ENCODE measurements at regions not wholly inside any gene's neighbourhood (a gene's known extent, or its start where the extent isn't known, plus 50 kb on each side); places are given as distances from the start of the nearest gene placed in this dataset.

DNA sequence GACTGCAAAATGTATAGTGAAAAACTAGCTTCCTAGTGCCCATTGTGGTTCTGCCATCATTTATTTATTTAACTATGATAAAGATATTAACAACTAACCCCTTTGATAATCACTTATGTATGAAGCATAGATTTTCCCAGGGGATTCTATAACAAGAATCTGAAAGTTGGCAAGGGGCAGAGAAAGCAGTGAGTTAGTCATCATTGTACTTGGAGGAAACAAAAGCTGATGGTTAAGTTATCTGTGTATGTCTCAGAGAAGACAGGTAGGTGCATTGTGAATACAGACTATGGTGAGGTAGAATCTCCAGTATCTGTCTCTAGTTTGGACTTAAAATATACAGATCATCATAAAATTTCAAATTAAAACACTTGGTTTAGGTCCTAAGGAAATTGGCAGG is 2159.1 kb upstream of the CELF4 start:
- TF ChIP-seq ZNF274 (IDR thresholded peaks at IDR 0.05; ENCODE audit: low read depth, low read length) (no peak), YY1 (IDR thresholded peaks at IDR 0.05; ENCODE audit: insufficient read depth, insufficient read length) (no peak), SUZ12 (IDR thresholded peaks at IDR 0.05; ENCODE audit: extremely low read depth, insufficient read depth, insufficient read length) (no peak)
- H3K36me3 ChIP-seq (ENCODE audit: insufficient read depth, insufficient read length, low read length), result no peaks in the 10 kb centered on the region
- no peak overlapping the region for H3K4me3 ChIP-seq (ENCODE audit: insufficient read length, low read depth)
- H3K4me1 ChIP-seq (ENCODE audit: insufficient read depth, insufficient read length), result no peaks in the 10 kb centered on the region
- no peak for DNase-seq (ENCODE audit: low read depth, low spot score)
- no peaks in the 10 kb centered on the region for H3K9me3 ChIP-seq (ENCODE audit: insufficient read depth, low read length)
- H3K27me3 ChIP-seq (ENCODE audit: insufficient read depth, insufficient read length), result no peaks in the 10 kb centered on the region
- H3K9ac ChIP-seq (ENCODE audit: insufficient read length, low read depth), result no peak overlapping the region

- H3K4me1 ChIP-seq (ENCODE audit: insufficient read depth, insufficient read length), result no peaks in the 10 kb centered on the region
- H3K4me3 ChIP-seq (ENCODE audit: insufficient read length, low read depth), result no peak overlapping the region
- no peaks in the 10 kb centered on the region for H3K36me3 ChIP-seq (ENCODE audit: insufficient read depth, insufficient read length, low read length)
- H3K27me3 ChIP-seq (ENCODE audit: insufficient read depth, insufficient read length), result no peaks in the 10 kb centered on the region
- no peak for TF ChIP-seq YY1 (IDR thresholded peaks at IDR 0.05; ENCODE audit: insufficient read depth, insufficient read length)
- TF ChIP-seq SUZ12 (IDR thresholded peaks at IDR 0.05; ENCODE audit: extremely low read depth, insufficient read depth, insufficient read length), result no peak
- TF ChIP-seq ZNF274 (IDR thresholded peaks at IDR 0.05; ENCODE audit: low read depth, low read length), result no peak
- no peaks in the 10 kb centered on the region for H3K9me3 ChIP-seq (ENCODE audit: insufficient read depth, low read length)
- no peak overlapping the region for H3K9ac ChIP-seq (ENCODE audit: insufficient read length, low read depth)
- no peak for DNase-seq (ENCODE audit: low read depth, low spot score)
Measured at GRCh38 chr18:39721712-39722111, 2156.1 kb upstream of the CELF4 start.

DNA sequence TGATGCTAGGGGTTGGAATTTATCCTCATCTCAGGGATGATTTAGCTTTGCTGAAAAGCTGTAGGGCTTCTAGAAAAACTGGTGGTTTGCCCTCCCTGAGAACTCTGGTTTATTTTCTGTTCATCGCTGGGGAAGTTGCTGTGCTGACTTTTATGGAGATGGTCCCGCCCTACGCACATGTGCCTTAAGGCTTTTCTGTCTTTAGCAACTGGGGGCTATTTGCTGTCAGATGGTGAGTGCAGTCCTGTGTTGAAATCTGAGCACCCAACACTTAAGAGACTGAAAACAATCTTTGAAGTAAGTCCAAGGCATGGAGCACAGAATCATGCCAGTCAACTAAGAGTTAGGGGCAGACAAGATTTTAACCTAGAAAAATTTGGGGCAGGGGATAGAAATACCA is 2148.4 kb upstream of the CELF4 start:
- no peak for DNase-seq (ENCODE audit: low read depth, low spot score)
- TF ChIP-seq SUZ12 (IDR thresholded peaks at IDR 0.05; ENCODE audit: extremely low read depth, insufficient read depth, insufficient read length), result no peak
- no peak for TF ChIP-seq ZNF274 (IDR thresholded peaks at IDR 0.05; ENCODE audit: low read depth, low read length)
- no peak for TF ChIP-seq YY1 (IDR thresholded peaks at IDR 0.05; ENCODE audit: insufficient read depth, insufficient read length)
- no peak overlapping the region for H3K4me3 ChIP-seq (ENCODE audit: insufficient read length, low read depth)
- no peaks in the 10 kb centered on the region for H3K27me3 ChIP-seq (ENCODE audit: insufficient read depth, insufficient read length)
- H3K36me3 ChIP-seq (ENCODE audit: insufficient read depth, insufficient read length, low read length), result peaks cover 3% of the 10 kb centered on the region
- H3K9me3 ChIP-seq (ENCODE audit: insufficient read depth, low read length), result no peaks in the 10 kb centered on the region
- H3K4me1 ChIP-seq (ENCODE audit: insufficient read depth, insufficient read length), result no peaks in the 10 kb centered on the region
- no peak overlapping the region for H3K9ac ChIP-seq (ENCODE audit: insufficient read length, low read depth)

GRCh38 chr18:39711701-39712100 is 2146.1 kb upstream of the CELF4 start:
- Histone ChIP-seq H3K4me1 (ENCODE audit: insufficient read depth, insufficient read length) (no peaks in the 10 kb centered on the region), H3K9ac (ENCODE audit: insufficient read length, low read depth) (no peak overlapping the region), H3K36me3 (ENCODE audit: insufficient read depth, insufficient read length, low read length) (peaks cover 11% of the 10 kb centered on the region), H3K9me3 (ENCODE audit: insufficient read depth, low read length) (no peaks in the 10 kb centered on the region), H3K27me3 (ENCODE audit: insufficient read depth, insufficient read length) (no peaks in the 10 kb centered on the region), H3K4me3 (ENCODE audit: insufficient read length, low read depth) (no peak overlapping the region)
- no peak for DNase-seq (ENCODE audit: low read depth, low spot score)
- no peak for TF ChIP-seq ZNF274 (IDR thresholded peaks at IDR 0.05; ENCODE audit: low read depth, low read length)

GRCh38 chr18:39705362-39705761 is 2139.8 kb upstream of the CELF4 start:
- no peaks in the 10 kb centered on the region for H3K4me1 ChIP-seq (ENCODE audit: insufficient read depth, insufficient read length)

DNA sequence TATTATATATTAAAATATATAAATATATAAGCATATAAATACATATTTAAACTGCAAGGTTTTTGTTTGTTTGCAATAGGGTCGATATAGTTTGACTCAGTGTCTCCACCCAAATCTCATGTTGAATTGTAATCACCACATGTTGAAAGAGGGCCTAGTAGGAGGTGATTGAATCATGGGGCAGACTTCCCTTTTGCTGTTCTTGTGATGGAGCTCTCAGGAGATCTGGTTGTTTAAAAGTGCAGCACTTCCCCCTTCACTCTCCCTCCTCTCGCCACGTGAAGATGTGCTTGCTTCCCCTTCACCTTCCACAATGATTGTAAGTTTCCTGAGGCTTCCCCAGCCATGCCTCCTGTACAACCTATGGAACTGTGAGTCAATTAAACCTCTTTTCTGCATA is 2137.3 kb upstream of the CELF4 start:
- no peak overlapping the region for H3K9ac ChIP-seq (ENCODE audit: insufficient read length, low read depth)
- no peak overlapping the region for H3K4me3 ChIP-seq (ENCODE audit: insufficient read length, low read depth)
- no peak for DNase-seq (ENCODE audit: low read depth, low spot score)

More at GRCh38 chr18:39705362-39705761, 2139.8 kb upstream of the CELF4 start:
- Histone ChIP-seq H3K9ac (ENCODE audit: insufficient read length, low read depth) (no peak overlapping the region), H3K27me3 (ENCODE audit: insufficient read depth, insufficient read length) (no peaks in the 10 kb centered on the region), H3K4me3 (ENCODE audit: insufficient read length, low read depth) (no peak overlapping the region), H3K9me3 (ENCODE audit: insufficient read depth, low read length) (no peaks in the 10 kb centered on the region), H3K36me3 (ENCODE audit: insufficient read depth, insufficient read length, low read length) (peaks cover 8% of the 10 kb centered on the region)
- no peak for DNase-seq (ENCODE audit: low read depth, low spot score)
- TF ChIP-seq YY1 (IDR thresholded peaks at IDR 0.05; ENCODE audit: insufficient read depth, insufficient read length), result no peak
- TF ChIP-seq ZNF274 (IDR thresholded peaks at IDR 0.05; ENCODE audit: low read depth, low read length), result no peak
- no peak for TF ChIP-seq SUZ12 (IDR thresholded peaks at IDR 0.05; ENCODE audit: extremely low read depth, insufficient read depth, insufficient read length)

GRCh38 chr18:39701839-39702238 is 2136.2 kb upstream of the CELF4 start:
- DNase-seq (ENCODE audit: low read depth, low spot score), result no peak
- Histone ChIP-seq H3K9me3 (ENCODE audit: insufficient read depth, low read length) (no peaks in the 10 kb centered on the region), H3K9ac (ENCODE audit: insufficient read length, low read depth) (no peak overlapping the region), H3K4me3 (ENCODE audit: insufficient read length, low read depth) (no peak overlapping the region), H3K27me3 (ENCODE audit: insufficient read depth, insufficient read length) (no peaks in the 10 kb centered on the region), H3K36me3 (ENCODE audit: insufficient read depth, insufficient read length, low read length) (no peaks in the 10 kb centered on the region), H3K4me1 (ENCODE audit: insufficient read depth, insufficient read length) (no peaks in the 10 kb centered on the region)
- TF ChIP-seq YY1 (IDR thresholded peaks at IDR 0.05; ENCODE audit: insufficient read depth, insufficient read length), result no peak
- no peak for TF ChIP-seq ZNF274 (IDR thresholded peaks at IDR 0.05; ENCODE audit: low read depth, low read length)
- TF ChIP-seq SUZ12 (IDR thresholded peaks at IDR 0.05; ENCODE audit: extremely low read depth, insufficient read depth, insufficient read length), result no peak

More for the DNA sequence above, 2137.3 kb upstream of the CELF4 start:
- Histone ChIP-seq H3K36me3 (ENCODE audit: insufficient read depth, insufficient read length, low read length) (peaks cover 4% of the 10 kb centered on the region), H3K9me3 (ENCODE audit: insufficient read depth, low read length) (no peaks in the 10 kb centered on the region), H3K27me3 (ENCODE audit: insufficient read depth, insufficient read length) (no peaks in the 10 kb centered on the region), H3K4me1 (ENCODE audit: insufficient read depth, insufficient read length) (no peaks in the 10 kb centered on the region)
- no peak for TF ChIP-seq ZNF274 (IDR thresholded peaks at IDR 0.05; ENCODE audit: low read depth, low read length)
- no peak for TF ChIP-seq YY1 (IDR thresholded peaks at IDR 0.05; ENCODE audit: insufficient read depth, insufficient read length)
- TF ChIP-seq SUZ12 (IDR thresholded peaks at IDR 0.05; ENCODE audit: extremely low read depth, insufficient read depth, insufficient read length), result no peak

Measured in NT2/D1 (cell line).